HEK293 (cell line): ENCODE measurements at regions not wholly inside any gene's neighbourhood (a gene's known extent, or its start where the extent isn't known, plus 50 kb on each side); places are given as distances from the start of the nearest gene placed in this dataset.

Experiments used
- CTCF ChIA-PET: fragments of 350-600 bp; formaldehyde crosslinking; extraction: SDS; loops from one replicate; lab custom pipeline; 2021; ENCODE audit warnings: antibody characterized with exemption; lab: Yijun Ruan, JAX
- POLR2A ChIA-PET: fragments of 300-600 bp; formaldehyde crosslinking; extraction: SDS; loops from one replicate; lab custom pipeline; 2020; ENCODE audit warnings: antibody characterized with exemption, inconsistent platforms; lab: Yijun Ruan, JAX
- H3K27ac ChIP-seq: fragments of 200-500 bp; sonication (Bioruptor generic); 2 replicates; pipeline ENCODE4 v1.5.1; 2014; ENCODE audit warnings: low read depth, low read length, control low read depth, inconsistent platforms; ENCODE audit errors: extremely low read depth
- H3K36me3 ChIP-seq, 2 experiments: fragments of 200-500 bp in 1 of 2; sonication (Bioruptor generic) in 1 of 2; 1 replicate in 1 of 2; 2 replicates in 1 of 2; pipeline ENCODE4 v1.5.1; 2014 to 2017; ENCODE audit warnings: inconsistent platforms in 2 of 2, low read length in 2 of 2; ENCODE audit not compliant: control insufficient read depth in 2 of 2, insufficient read depth in 1 of 2
- H3K4me1 ChIP-seq: fragments of 200-500 bp; sonication (Bioruptor generic); 2 replicates; pipeline ENCODE4 v1.5.1; 2014; ENCODE audit warnings: mild to moderate bottlenecking, low read length, inconsistent platforms; ENCODE audit not compliant: control insufficient read depth, insufficient read depth
- H3K4me3 ChIP-seq: 2 replicates; pipeline ENCODE4 v1.5.1; 2011; ENCODE audit warnings: low read depth, mild to moderate bottlenecking, control low read depth, low read length, moderate library complexity
- H3K9me3 ChIP-seq: fragments of 200-500 bp; sonication (Bioruptor generic); 2 replicates; pipeline ENCODE4 v1.5.1; 2014; ENCODE audit warnings: low read depth, low read length, inconsistent platforms; ENCODE audit not compliant: control insufficient read depth, insufficient read depth
- BCL11A ChIP-seq: fragments of 450-650 bp; formaldehyde crosslinking; IDR thresholded peaks from 2 replicates; pipeline ENCODE4 v1.5.1; 2016; ENCODE audit warnings: low read depth, missing biosample characterization, missing genetic modification characterization
- EGR2 ChIP-seq: fragments of 450-650 bp; formaldehyde crosslinking; IDR thresholded peaks from 2 replicates; pipeline ENCODE4 v1.5.1; 2016; ENCODE audit warnings: low read depth, missing biosample characterization, missing genetic modification characterization
- SCRT1 ChIP-seq: fragments of 450-650 bp; formaldehyde crosslinking; IDR thresholded peaks from 2 replicates; pipeline ENCODE4 v1.5.1; 2016; ENCODE audit warnings: missing biosample characterization, missing genetic modification characterization, borderline replicate concordance
- SP3 ChIP-seq: fragments of 450-650 bp; formaldehyde crosslinking; IDR thresholded peaks from 2 replicates; pipeline ENCODE4 v1.5.1; 2016; ENCODE audit warnings: missing biosample characterization, missing genetic modification characterization
- ZFP37 ChIP-seq: fragments of 450-650 bp; formaldehyde crosslinking; IDR thresholded peaks from 2 replicates; pipeline ENCODE4 v1.5.1; 2016; ENCODE audit warnings: missing biosample characterization, missing genetic modification characterization
- ZNF677 ChIP-seq: fragments of 450-650 bp; IDR thresholded peaks from 2 replicates; pipeline ENCODE4 v1.5.0; 2018; ENCODE audit warnings: missing biosample characterization, mild to moderate bottlenecking, missing genetic modification characterization, moderate library complexity
- ZNF747 ChIP-seq: fragments of 450-650 bp; formaldehyde crosslinking; IDR thresholded peaks from 2 replicates; pipeline ENCODE4 v1.5.1; 2016; ENCODE audit warnings: missing biosample characterization, missing genetic modification characterization
- TF ChIP-seq, protein P1 (sequence below): fragments of 450-650 bp; formaldehyde crosslinking; IDR thresholded peaks from 2 replicates; pipeline ENCODE4 v1.5.1; 2016; ENCODE audit warnings: missing biosample characterization, missing genetic modification characterization
- TF ChIP-seq, protein P2 (sequence below): fragments of 450-650 bp; formaldehyde crosslinking; IDR thresholded peaks from 2 replicates; pipeline ENCODE4 v1.5.1; 2016; ENCODE audit warnings: missing biosample characterization, missing genetic modification characterization
- TF ChIP-seq, protein P3 (sequence below): fragments of 450-650 bp; formaldehyde crosslinking; IDR thresholded peaks from 2 replicates; pipeline ENCODE4 v1.5.1; 2017; ENCODE audit warnings: missing biosample characterization, missing genetic modification characterization
- TF ChIP-seq, protein P4 (sequence below): fragments of 450-650 bp; formaldehyde crosslinking; conservative IDR thresholded peaks from 2 replicates; pipeline ENCODE4 v1.5.1; 2016; ENCODE audit warnings: low read depth, missing biosample characterization, missing genetic modification characterization

DNA sequence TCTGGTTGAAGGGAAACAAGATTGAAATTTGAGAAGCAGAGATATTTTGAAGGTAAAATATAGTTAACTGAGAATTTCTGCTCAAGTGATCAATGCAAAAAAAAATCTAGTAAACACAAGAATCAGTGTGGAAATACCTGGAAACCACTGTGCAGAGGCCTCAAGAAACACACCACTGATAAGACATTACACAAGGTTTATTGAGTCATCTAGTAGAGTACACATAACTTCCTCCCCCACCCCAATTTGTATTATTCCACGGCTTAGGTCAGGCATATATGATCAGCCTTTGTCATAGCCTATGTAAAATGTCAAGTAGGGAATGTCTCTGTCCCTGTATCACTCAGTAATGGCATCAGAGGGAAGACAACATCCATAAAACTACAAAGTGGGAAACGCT lies 447.8 kb upstream of the BCHE start:
- no peaks in the 10 kb centered on the region for H3K9me3 ChIP-seq
- H3K4me1 ChIP-seq: no peaks in the 10 kb centered on the region
- POLR2A ChIA-PET: no interaction called here
- no peak overlapping the region for H3K27ac ChIP-seq
- CTCF ChIA-PET: interaction anchor here (0.6 kb wide), 1 partner anchor 631 kb away, joined by 3 read pairs; no protein-coding TSS in a partner anchor
- H3K36me3 ChIP-seq: no peaks in the 10 kb centered on the region
- TF ChIP-seq ZNF677 (no peak), BCL11A (tag by site-specific recombination) (no peak), EGR2 (no peak)
- TF ChIP-seq, protein P1, sequence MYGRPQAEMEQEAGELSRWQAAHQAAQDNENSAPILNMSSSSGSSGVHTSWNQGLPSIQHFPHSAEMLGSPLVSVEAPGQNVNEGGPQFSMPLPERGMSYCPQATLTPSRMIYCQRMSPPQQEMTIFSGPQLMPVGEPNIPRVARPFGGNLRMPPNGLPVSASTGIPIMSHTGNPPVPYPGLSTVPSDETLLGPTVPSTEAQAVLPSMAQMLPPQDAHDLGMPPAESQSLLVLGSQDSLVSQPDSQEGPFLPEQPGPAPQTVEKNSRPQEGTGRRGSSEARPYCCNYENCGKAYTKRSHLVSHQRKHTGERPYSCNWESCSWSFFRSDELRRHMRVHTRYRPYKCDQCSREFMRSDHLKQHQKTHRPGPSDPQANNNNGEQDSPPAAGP: no peak
- no peak overlapping the region for H3K4me3 ChIP-seq

DNA sequence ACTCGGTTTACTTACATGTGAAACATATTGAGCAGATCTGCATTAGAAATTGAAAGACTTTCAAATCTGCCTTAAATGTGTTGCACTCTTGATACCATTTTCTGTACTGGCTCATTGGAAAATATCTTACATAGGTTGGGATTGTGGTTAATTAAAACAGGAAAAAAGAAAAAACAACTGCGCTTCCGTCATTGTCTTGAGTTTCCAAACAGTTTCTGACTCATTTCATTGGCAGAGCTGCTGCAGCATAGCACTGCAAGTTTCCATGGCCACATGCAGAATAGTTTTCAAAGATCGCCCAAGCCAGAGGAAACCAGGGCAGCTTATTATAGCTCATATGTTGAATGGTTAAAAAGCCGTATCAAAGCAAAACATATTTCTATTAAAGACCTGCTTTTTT lies 446.6 kb upstream of the BCHE start:
- Histone ChIP-seq H3K27ac (no peak overlapping the region), H3K4me1 (no peaks in the 10 kb centered on the region), H3K4me3 (no peak overlapping the region), H3K36me3 (no peaks in the 10 kb centered on the region), H3K9me3 (no peaks in the 10 kb centered on the region)
- POLR2A ChIA-PET: no interaction called here
- CTCF ChIA-PET: no interaction called here
- no peak for TF ChIP-seq SP3 (tag by site-specific recombination)
- TF ChIP-seq, protein P2, sequence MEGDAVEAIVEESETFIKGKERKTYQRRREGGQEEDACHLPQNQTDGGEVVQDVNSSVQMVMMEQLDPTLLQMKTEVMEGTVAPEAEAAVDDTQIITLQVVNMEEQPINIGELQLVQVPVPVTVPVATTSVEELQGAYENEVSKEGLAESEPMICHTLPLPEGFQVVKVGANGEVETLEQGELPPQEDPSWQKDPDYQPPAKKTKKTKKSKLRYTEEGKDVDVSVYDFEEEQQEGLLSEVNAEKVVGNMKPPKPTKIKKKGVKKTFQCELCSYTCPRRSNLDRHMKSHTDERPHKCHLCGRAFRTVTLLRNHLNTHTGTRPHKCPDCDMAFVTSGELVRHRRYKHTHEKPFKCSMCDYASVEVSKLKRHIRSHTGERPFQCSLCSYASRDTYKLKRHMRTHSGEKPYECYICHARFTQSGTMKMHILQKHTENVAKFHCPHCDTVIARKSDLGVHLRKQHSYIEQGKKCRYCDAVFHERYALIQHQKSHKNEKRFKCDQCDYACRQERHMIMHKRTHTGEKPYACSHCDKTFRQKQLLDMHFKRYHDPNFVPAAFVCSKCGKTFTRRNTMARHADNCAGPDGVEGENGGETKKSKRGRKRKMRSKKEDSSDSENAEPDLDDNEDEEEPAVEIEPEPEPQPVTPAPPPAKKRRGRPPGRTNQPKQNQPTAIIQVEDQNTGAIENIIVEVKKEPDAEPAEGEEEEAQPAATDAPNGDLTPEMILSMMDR (tag by site-specific recombination): no peak
- TF ChIP-seq, protein P3, sequence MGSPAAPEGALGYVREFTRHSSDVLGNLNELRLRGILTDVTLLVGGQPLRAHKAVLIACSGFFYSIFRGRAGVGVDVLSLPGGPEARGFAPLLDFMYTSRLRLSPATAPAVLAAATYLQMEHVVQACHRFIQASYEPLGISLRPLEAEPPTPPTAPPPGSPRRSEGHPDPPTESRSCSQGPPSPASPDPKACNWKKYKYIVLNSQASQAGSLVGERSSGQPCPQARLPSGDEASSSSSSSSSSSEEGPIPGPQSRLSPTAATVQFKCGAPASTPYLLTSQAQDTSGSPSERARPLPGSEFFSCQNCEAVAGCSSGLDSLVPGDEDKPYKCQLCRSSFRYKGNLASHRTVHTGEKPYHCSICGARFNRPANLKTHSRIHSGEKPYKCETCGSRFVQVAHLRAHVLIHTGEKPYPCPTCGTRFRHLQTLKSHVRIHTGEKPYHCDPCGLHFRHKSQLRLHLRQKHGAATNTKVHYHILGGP (tag by site-specific recombination): no peak
- TF ChIP-seq, protein P4, sequence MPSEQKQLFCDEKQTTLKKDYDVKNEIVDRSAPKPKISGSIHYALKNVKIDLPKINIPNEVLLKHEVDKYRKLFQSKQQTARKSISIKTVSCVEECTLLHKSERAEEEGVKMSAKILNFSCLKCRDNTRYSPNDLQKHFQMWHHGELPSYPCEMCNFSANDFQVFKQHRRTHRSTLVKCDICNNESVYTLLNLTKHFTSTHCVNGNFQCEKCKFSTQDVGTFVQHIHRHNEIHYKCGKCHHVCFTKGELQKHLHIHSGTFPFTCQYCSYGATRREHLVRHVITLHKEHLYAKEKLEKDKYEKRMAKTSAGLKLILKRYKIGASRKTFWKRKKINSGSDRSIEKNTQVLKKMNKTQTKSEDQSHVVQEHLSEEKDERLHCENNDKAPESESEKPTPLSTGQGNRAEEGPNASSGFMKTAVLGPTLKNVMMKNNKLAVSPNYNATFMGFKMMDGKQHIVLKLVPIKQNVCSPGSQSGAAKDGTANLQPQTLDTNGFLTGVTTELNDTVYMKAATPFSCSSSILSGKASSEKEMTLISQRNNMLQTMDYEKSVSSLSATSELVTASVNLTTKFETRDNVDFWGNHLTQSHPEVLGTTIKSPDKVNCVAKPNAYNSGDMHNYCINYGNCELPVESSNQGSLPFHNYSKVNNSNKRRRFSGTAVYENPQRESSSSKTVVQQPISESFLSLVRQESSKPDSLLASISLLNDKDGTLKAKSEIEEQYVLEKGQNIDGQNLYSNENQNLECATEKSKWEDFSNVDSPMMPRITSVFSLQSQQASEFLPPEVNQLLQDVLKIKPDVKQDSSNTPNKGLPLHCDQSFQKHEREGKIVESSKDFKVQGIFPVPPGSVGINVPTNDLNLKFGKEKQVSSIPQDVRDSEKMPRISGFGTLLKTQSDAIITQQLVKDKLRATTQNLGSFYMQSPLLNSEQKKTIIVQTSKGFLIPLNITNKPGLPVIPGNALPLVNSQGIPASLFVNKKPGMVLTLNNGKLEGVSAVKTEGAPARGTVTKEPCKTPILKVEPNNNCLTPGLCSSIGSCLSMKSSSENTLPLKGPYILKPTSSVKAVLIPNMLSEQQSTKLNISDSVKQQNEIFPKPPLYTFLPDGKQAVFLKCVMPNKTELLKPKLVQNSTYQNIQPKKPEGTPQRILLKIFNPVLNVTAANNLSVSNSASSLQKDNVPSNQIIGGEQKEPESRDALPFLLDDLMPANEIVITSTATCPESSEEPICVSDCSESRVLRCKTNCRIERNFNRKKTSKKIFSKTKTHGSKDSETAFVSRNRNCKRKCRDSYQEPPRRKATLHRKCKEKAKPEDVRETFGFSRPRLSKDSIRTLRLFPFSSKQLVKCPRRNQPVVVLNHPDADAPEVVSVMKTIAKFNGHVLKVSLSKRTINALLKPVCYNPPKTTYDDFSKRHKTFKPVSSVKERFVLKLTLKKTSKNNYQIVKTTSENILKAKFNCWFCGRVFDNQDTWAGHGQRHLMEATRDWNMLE (tag by site-specific recombination): no peak

- CTCF ChIA-PET: no interaction called here
These were observed 445.7 kb upstream of the BCHE start for GRCh38 chr3:166282931-166283330.

More at GRCh38 chr3:166282931-166283330, 445.7 kb upstream of the BCHE start:
- Histone ChIP-seq H3K4me1 (no peaks in the 10 kb centered on the region), H3K9me3 (no peaks in the 10 kb centered on the region), H3K4me3 (no peak overlapping the region), H3K27ac (no peak overlapping the region), H3K36me3 (no peaks in the 10 kb centered on the region)
- TF ChIP-seq SCRT1 (tag by site-specific recombination) (no peak), ZNF747 (tag by site-specific recombination) (no peak), ZFP37 (tag by site-specific recombination) (no peak)
- POLR2A ChIA-PET: no interaction called here
